ENCODE measurements at regions not wholly inside any gene's neighbourhood (a gene's known extent, or its start where the extent isn't known, plus 50 kb on each side); places are given as distances from the start of the nearest gene placed in this dataset.

- TF ChIP-seq CTCF (IDR thresholded peaks at IDR 0.05) (no peak), POLR2A (IDR thresholded peaks at IDR 0.05) (no peak)
Observed at GRCh38 chr7:53756946-53757345, 721.5 kb downstream of the POM121L12 start.
